HEK293T (cell line): ENCODE measurements at regions not wholly inside any gene's neighbourhood (a gene's known extent, or its start where the extent isn't known, plus 50 kb on each side); places are given as distances from the start of the nearest gene placed in this dataset.
"Not testable (repeated sequence)": the region's sequence is repeated elsewhere in the genome, so short reads cannot be mapped to it uniquely, and the experiment has no call there.

Experiments
- CTCF ChIA-PET: fragments of 350-600 bp; formaldehyde crosslinking; extraction: SDS; loops from one replicate; lab custom pipeline; 2021; ENCODE audit warnings: antibody characterized with exemption, inconsistent platforms; lab: Yijun Ruan, JAX
- POLR2A ChIA-PET: fragments of 350-600 bp; formaldehyde crosslinking; extraction: SDS; loops from one replicate; lab custom pipeline; 2020; ENCODE audit warnings: antibody characterized with exemption, inconsistent platforms; lab: Yijun Ruan, JAX
- DNase-seq: peaks from one replicate; pipeline ENCODE4 v3.0.0; 2012; ENCODE audit warnings: mixed read lengths; ENCODE audit errors: extremely low spot score
- ARNT ChIP-seq: fragments of 450-650 bp; IDR thresholded peaks from 2 replicates; pipeline ENCODE4 v1.6.1; 2017; ENCODE audit warnings: mild to moderate bottlenecking
- BHLHE40 ChIP-seq: fragments of 450-650 bp; IDR thresholded peaks from 2 replicates; pipeline ENCODE4 v1.6.1; 2016; ENCODE audit warnings: mild to moderate bottlenecking, moderate library complexity, borderline replicate concordance
- CTBP1 ChIP-seq: fragments of 450-650 bp; IDR thresholded peaks from 2 replicates; pipeline ENCODE4 v1.6.1; 2016; ENCODE audit warnings: borderline replicate concordance
- ELF4 ChIP-seq: fragments of 450-650 bp; IDR thresholded peaks from 2 replicates; pipeline ENCODE4 v1.6.1; 2017; ENCODE audit warnings: antibody characterized with exemption
- FOXA1 ChIP-seq: fragments of 450-650 bp; IDR thresholded peaks from 2 replicates; pipeline ENCODE4 v1.6.1; 2016; ENCODE audit warnings: mild to moderate bottlenecking
- FOXK2 ChIP-seq: fragments of 450-650 bp; IDR thresholded peaks from 2 replicates; pipeline ENCODE4 v1.6.1; 2016; ENCODE audit warnings: mild to moderate bottlenecking
- FOXM1 ChIP-seq: fragments of 450-650 bp; IDR thresholded peaks from 2 replicates; pipeline ENCODE4 v1.6.1; 2017; ENCODE audit warnings: mild to moderate bottlenecking, borderline replicate concordance
- HDGF ChIP-seq: fragments of 450-650 bp; IDR thresholded peaks from 2 replicates; pipeline ENCODE4 v1.6.1; 2017; ENCODE audit warnings: antibody characterized with exemption, borderline replicate concordance
- L3MBTL2 ChIP-seq: fragments of 450-650 bp; conservative IDR thresholded peaks from 2 replicates; pipeline ENCODE4 v1.6.1; 2016; ENCODE audit warnings: mild to moderate bottlenecking
- LEF1 ChIP-seq: fragments of 450-650 bp; IDR thresholded peaks from 2 replicates; pipeline ENCODE4 v1.6.1; 2017; ENCODE audit warnings: mild to moderate bottlenecking, borderline replicate concordance
- NFRKB ChIP-seq: fragments of 450-650 bp; IDR thresholded peaks from 2 replicates; pipeline ENCODE4 v1.6.1; 2016; ENCODE audit warnings: mild to moderate bottlenecking, moderate library complexity
- SP1 ChIP-seq: fragments of 450-650 bp; IDR thresholded peaks from 2 replicates; pipeline ENCODE4 v1.6.1; 2017
- SUZ12 ChIP-seq: fragments of 450-650 bp; IDR thresholded peaks from 2 replicates; pipeline ENCODE4 v1.6.1; 2016; ENCODE audit warnings: mild to moderate bottlenecking
- TARDBP ChIP-seq: fragments of 450-650 bp; IDR thresholded peaks from 2 replicates; pipeline ENCODE4 v1.6.1; 2016
- ZNF384 ChIP-seq: fragments of 450-650 bp; IDR thresholded peaks from 2 replicates; pipeline ENCODE4 v1.6.1; 2016
- TF ChIP-seq, protein P1 (sequence below): fragments of 450-650 bp; IDR thresholded peaks from 2 replicates; pipeline ENCODE4 v1.6.1; 2016

DNA sequence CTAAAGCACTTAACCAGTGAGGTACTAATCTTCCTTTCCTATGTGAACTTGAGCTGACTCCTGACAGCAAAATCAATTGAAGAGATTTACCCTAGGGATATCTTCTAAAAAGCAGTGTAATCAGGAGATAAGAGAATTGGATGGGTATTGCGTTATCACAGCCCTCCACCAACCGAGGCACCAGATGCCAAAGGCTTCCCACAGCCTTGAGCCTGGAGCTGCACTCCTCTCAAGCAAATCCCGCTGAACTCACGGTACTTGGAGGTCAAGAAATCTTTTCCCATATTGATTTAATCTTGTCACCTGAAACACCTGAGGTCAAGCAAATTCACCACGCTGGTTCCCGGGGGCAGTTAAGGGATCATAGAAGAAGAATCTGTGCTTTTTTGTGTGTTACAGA, 346.8 kb downstream of the TBL1XR1 start:
- POLR2A ChIA-PET = no interaction called here
- no peak for DNase-seq
- TF ChIP-seq FOXK2 = no peak
- no peak for TF ChIP-seq SUZ12
- TF ChIP-seq ARNT = no peak
- TF ChIP-seq CTBP1 = no peak
- TF ChIP-seq NFRKB = no peak
- TF ChIP-seq L3MBTL2 = no peak
- no peak for TF ChIP-seq ZNF384
- no peak for TF ChIP-seq FOXM1
- TF ChIP-seq TARDBP = no peak
- TF ChIP-seq BHLHE40 = no peak
- TF ChIP-seq FOXA1 = no peak
- TF ChIP-seq, protein P1, sequence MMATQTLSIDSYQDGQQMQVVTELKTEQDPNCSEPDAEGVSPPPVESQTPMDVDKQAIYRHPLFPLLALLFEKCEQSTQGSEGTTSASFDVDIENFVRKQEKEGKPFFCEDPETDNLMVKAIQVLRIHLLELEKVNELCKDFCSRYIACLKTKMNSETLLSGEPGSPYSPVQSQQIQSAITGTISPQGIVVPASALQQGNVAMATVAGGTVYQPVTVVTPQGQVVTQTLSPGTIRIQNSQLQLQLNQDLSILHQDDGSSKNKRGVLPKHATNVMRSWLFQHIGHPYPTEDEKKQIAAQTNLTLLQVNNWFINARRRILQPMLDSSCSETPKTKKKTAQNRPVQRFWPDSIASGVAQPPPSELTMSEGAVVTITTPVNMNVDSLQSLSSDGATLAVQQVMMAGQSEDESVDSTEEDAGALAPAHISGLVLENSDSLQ = no peak
- TF ChIP-seq ELF4 = no peak
- no peak for TF ChIP-seq HDGF
- no peak for TF ChIP-seq LEF1
- no peak for TF ChIP-seq SP1
- CTCF ChIA-PET = no interaction called here

GRCh38 chr3:176848431-176849214, 348.7 kb downstream of the TBL1XR1 start:
- TF ChIP-seq FOXA1 (no peak), LEF1 (no peak), SUZ12 (no peak), ZNF384 (no peak), ELF4 (no peak), FOXK2 (no peak), L3MBTL2 (no peak), TARDBP (no peak)
- no peak for DNase-seq
- CTCF ChIA-PET = no interaction called here
- POLR2A ChIA-PET = no interaction called here

DNA sequence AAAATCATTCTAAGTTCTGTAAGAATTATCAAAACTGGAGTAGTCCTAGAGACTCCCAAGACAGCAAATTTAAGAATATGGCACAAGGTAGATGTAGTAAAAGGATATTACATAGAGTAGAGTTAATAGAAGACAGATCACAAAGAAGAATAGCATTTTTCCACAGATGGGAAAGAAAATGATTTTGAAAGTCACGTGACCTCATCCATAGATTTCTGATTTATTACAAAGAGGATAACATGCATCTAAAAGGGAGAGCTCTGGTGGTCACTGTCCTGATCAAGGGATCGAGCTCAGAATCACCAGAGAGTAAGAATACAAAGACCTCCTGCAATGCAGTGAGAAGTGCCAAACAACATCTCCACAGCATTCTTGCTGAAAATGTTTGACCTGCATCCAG, 354.4 kb downstream of the TBL1XR1 start:
- ChIA-PET CTCF (no interaction called here), POLR2A (no interaction called here)
- no peak for TF ChIP-seq ARNT
- TF ChIP-seq FOXA1 = no peak
- no peak for TF ChIP-seq FOXK2
- no peak for TF ChIP-seq TARDBP
- TF ChIP-seq SUZ12 = no peak
- no peak for TF ChIP-seq L3MBTL2
- no peak for TF ChIP-seq FOXM1
- no peak for TF ChIP-seq BHLHE40
- no peak for TF ChIP-seq ELF4
- TF ChIP-seq CTBP1 = no peak
- TF ChIP-seq, protein P1 = no peak
- TF ChIP-seq LEF1 = no peak
- TF ChIP-seq NFRKB = no peak
- TF ChIP-seq ZNF384 = no peak
- no peak for TF ChIP-seq HDGF
- TF ChIP-seq SP1 = no peak
- no peak for DNase-seq

GRCh38 chr3:176840641-176841286, 356.5 kb downstream of the TBL1XR1 start:
- TF ChIP-seq, protein P1 = no peak
- TF ChIP-seq SP1 = no peak
- no peak for TF ChIP-seq FOXA1
- no peak for TF ChIP-seq ARNT
- no peak for TF ChIP-seq TARDBP
- TF ChIP-seq CTBP1 = no peak
- TF ChIP-seq ZNF384 = no peak
- no peak for TF ChIP-seq LEF1
- TF ChIP-seq BHLHE40 = no peak
- no peak for TF ChIP-seq L3MBTL2
- no peak for TF ChIP-seq HDGF
- TF ChIP-seq FOXM1 = no peak
- TF ChIP-seq SUZ12 = no peak
- TF ChIP-seq FOXK2 = no peak
- TF ChIP-seq NFRKB = no peak
- TF ChIP-seq ELF4 = no peak
- DNase-seq = no peak
- ChIA-PET POLR2A (no interaction called here), CTCF (no interaction called here)

DNA sequence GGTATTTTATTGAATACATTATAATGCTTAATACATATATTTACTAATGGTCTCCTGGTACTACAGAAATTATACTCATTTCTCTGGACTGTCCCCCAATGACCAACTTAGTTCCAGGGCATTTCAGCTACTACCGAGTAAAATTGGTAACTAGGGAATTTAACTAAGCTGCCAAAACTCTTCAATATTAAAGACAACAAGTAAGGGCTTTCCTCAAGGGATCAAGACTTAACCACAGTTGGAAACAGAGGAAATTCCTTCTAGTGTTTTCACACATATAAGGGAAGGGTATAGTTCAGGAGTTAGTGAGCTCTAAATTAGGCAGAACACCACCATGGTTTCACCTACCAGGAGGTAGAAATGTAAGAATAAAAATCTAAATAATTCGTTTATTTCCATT, 357.4 kb downstream of the TBL1XR1 start:
- TF ChIP-seq ARNT (no peak), L3MBTL2 (no peak)
- ChIA-PET POLR2A (no interaction called here), CTCF (no interaction called here)
- DNase-seq = no peak

GRCh38 chr3:176839466-176839865, 357.8 kb downstream of the TBL1XR1 start:
- no peak for TF ChIP-seq L3MBTL2
- TF ChIP-seq ZNF384 = no peak
- TF ChIP-seq NFRKB = no peak
- TF ChIP-seq ARNT = no peak
- POLR2A ChIA-PET = no interaction called here
- no peak for DNase-seq
- CTCF ChIA-PET = no interaction called here

GRCh38 chr3:176827244-176827643, 370.0 kb downstream of the TBL1XR1 start:
- DNase-seq, CTCF ChIA-PET, POLR2A ChIA-PET: not testable (repeated sequence)
